Parathyroid adenoma (tissue), 2 donors: ENCODE measurements at regions not wholly inside any gene's neighbourhood (a gene's known extent, or its start where the extent isn't known, plus 50 kb on each side); places are given as distances from the start of the nearest gene placed in this dataset.

Experiments
- H2AFZ ChIP-seq: fragments of 300-600 bp; sonication (generic); one replicate; pipeline ENCODE4 v1.7.0; 2017; ENCODE audit warnings: antibody characterized with exemption, mild to moderate bottlenecking
- H3K27ac ChIP-seq: fragments of 300-600 bp; sonication (generic); one replicate; pipeline ENCODE4 v1.7.0; 2017
- H3K27me3 ChIP-seq: fragments of 300-600 bp; sonication (generic); one replicate; pipeline ENCODE4 v1.7.0; 2017; ENCODE audit warnings: low read length; ENCODE audit not compliant: control insufficient read depth, insufficient read depth
- H3K36me3 ChIP-seq: fragments of 300-600 bp; sonication (generic); one replicate; pipeline ENCODE4 v1.7.0; 2017; ENCODE audit warnings: low read length; ENCODE audit not compliant: control insufficient read depth, insufficient read depth
- H3K4me1 ChIP-seq: fragments of 300-600 bp; sonication (generic); one replicate; pipeline ENCODE4 v1.7.0; 2017; ENCODE audit warnings: control low read depth
- H3K4me2 ChIP-seq: fragments of 300-600 bp; sonication (generic); one replicate; pipeline ENCODE4 v1.7.0; 2017; ENCODE audit warnings: low read length
- H3K4me3 ChIP-seq: fragments of 300-600 bp; sonication (generic); one replicate; pipeline ENCODE4 v1.7.0; 2017; ENCODE audit warnings: low read depth, low read length
- H3K79me2 ChIP-seq: fragments of 300-600 bp; sonication (generic); one replicate; pipeline ENCODE4 v1.7.0; 2017; ENCODE audit warnings: control low read depth
- H3K9ac ChIP-seq: fragments of 300-600 bp; sonication (generic); one replicate; pipeline ENCODE4 v1.7.0; 2017; ENCODE audit warnings: mild to moderate bottlenecking
- H3K9me3 ChIP-seq: fragments of 300-600 bp; sonication (generic); one replicate; pipeline ENCODE4 v1.7.0; 2017; ENCODE audit warnings: low read length; ENCODE audit not compliant: control insufficient read depth
- TF ChIP-seq, protein P1 (sequence below): fragments of 300-600 bp; sonication (generic); IDR thresholded peaks from one replicate; pipeline ENCODE4 v1.7.0; 2017; ENCODE audit warnings: antibody characterized with exemption, mild to moderate bottlenecking
- donor health status: primary hyperparathyroidism.

DNA sequence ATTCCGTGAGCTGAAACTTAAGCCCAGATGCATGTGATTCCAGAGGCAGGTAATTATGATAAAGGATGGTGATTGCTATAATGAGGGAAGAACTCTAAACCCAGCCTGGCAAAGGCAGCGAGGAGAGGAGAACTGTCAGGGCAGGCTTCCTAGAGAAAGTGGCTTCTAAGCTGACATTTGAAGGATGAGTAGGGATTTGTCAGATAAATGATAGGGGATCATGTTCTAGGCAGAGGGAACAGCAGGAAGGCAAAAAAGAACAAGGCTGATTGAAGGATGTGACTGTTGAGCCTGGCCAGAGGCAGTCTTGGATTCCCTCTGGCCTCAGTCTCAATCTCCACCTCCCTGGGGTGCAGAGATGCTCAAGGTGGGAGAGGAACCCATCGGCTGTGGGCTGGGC is 146.4 kb upstream of the POU3F1 start:
- Histone ChIP-seq H3K9ac (no peak overlapping the region), H3K79me2 (no peaks in the 10 kb centered on the region), H3K27ac (no peak overlapping the region), H3K4me1 (no peaks in the 10 kb centered on the region), H2AFZ (no peak overlapping the region), H3K36me3 (no peaks in the 10 kb centered on the region), H3K4me2 (no peak overlapping the region), H3K4me3 (no peak overlapping the region), H3K27me3 (no peaks in the 10 kb centered on the region), H3K9me3 (no peaks in the 10 kb centered on the region)
- TF ChIP-seq, protein P1, sequence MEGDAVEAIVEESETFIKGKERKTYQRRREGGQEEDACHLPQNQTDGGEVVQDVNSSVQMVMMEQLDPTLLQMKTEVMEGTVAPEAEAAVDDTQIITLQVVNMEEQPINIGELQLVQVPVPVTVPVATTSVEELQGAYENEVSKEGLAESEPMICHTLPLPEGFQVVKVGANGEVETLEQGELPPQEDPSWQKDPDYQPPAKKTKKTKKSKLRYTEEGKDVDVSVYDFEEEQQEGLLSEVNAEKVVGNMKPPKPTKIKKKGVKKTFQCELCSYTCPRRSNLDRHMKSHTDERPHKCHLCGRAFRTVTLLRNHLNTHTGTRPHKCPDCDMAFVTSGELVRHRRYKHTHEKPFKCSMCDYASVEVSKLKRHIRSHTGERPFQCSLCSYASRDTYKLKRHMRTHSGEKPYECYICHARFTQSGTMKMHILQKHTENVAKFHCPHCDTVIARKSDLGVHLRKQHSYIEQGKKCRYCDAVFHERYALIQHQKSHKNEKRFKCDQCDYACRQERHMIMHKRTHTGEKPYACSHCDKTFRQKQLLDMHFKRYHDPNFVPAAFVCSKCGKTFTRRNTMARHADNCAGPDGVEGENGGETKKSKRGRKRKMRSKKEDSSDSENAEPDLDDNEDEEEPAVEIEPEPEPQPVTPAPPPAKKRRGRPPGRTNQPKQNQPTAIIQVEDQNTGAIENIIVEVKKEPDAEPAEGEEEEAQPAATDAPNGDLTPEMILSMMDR, result no peak

- TF ChIP-seq, protein P1, result no peak
- Histone ChIP-seq H3K9ac (no peak overlapping the region), H2AFZ (no peak overlapping the region), H3K79me2 (no peaks in the 10 kb centered on the region), H3K9me3 (no peaks in the 10 kb centered on the region), H3K27ac (no peak overlapping the region), H3K4me3 (no peak overlapping the region), H3K4me2 (no peak overlapping the region), H3K4me1 (no peaks in the 10 kb centered on the region), H3K27me3 (no peaks in the 10 kb centered on the region), H3K36me3 (no peaks in the 10 kb centered on the region)
These were observed 144.9 kb upstream of the POU3F1 start for GRCh38 chr1:38191461-38191860.

GRCh38 chr1:38190983-38191382 is 144.4 kb upstream of the POU3F1 start:
- H2AFZ ChIP-seq, result no peak overlapping the region
- H3K9ac ChIP-seq, result no peak overlapping the region
- H3K4me1 ChIP-seq, result no peaks in the 10 kb centered on the region
- H3K27me3 ChIP-seq, result no peaks in the 10 kb centered on the region
- no peak overlapping the region for H3K4me2 ChIP-seq
- H3K9me3 ChIP-seq, result no peaks in the 10 kb centered on the region
- no peak overlapping the region for H3K4me3 ChIP-seq
- no peak overlapping the region for H3K27ac ChIP-seq
- H3K36me3 ChIP-seq, result no peaks in the 10 kb centered on the region
- TF ChIP-seq, protein P1, result no peak
- H3K79me2 ChIP-seq, result no peaks in the 10 kb centered on the region

DNA sequence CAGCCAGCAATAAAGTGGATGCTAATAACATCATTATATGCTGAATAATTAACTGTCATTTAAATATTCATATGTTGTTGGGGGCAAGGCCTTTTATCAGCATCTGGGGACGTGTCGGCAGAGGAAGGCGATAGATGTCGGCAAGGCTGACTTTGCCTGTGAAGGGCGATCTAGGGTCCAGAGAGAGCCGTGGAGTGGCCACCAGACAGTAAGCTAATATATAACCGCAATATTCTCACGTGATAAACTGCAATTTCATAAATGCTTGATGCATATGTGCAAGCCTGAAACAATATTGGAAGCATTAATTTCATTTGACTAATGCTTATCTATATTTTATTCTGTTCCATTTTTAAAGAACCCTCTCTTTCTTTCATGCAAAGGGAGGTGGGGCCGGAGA is 141.0 kb upstream of the POU3F1 start:
- Histone ChIP-seq H3K27me3 (no peaks in the 10 kb centered on the region), H3K4me2 (no peak overlapping the region), H2AFZ (no peak overlapping the region), H3K4me1 (no peaks in the 10 kb centered on the region), H3K9me3 (no peaks in the 10 kb centered on the region), H3K9ac (no peak overlapping the region), H3K27ac (no peak overlapping the region), H3K79me2 (no peaks in the 10 kb centered on the region), H3K4me3 (no peak overlapping the region), H3K36me3 (no peaks in the 10 kb centered on the region)
- TF ChIP-seq, protein P1, result no peak

DNA sequence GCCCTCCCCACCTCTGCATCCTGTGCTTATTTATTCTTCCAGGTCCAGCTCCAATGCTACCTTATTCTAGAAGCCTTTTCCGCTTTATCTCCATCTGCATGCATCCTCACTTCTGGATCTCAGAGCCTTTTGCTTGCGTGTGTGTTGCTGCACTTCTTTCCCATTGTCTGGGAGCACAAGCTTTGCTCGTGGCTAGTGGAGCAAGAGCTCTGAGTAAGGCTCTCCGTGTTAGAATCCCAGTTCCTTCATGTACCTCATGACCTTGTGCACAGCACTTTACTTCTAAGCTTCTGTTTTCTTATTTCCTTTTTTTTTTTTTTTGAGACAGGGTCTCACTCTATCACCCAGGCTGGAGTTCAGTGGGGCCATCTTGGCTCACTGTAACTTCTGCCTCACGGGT is 140.0 kb upstream of the POU3F1 start:
- no peak overlapping the region for H3K4me3 ChIP-seq
- H3K36me3 ChIP-seq, result no peaks in the 10 kb centered on the region
- no peak overlapping the region for H3K9ac ChIP-seq
- H3K9me3 ChIP-seq, result no peaks in the 10 kb centered on the region
- no peak overlapping the region for H3K4me2 ChIP-seq
- no peaks in the 10 kb centered on the region for H3K27me3 ChIP-seq
- H3K4me1 ChIP-seq, result no peaks in the 10 kb centered on the region
- H3K79me2 ChIP-seq, result no peaks in the 10 kb centered on the region
- no peak overlapping the region for H3K27ac ChIP-seq
- H2AFZ ChIP-seq, result no peak overlapping the region
- TF ChIP-seq, protein P1, result no peak
